Fibroblast of lung (primary cell): ENCODE measurements at regions not wholly inside any gene's neighbourhood (a gene's known extent, or its start where the extent isn't known, plus 50 kb on each side); places are given as distances from the start of the nearest gene placed in this dataset.

Source experiments
- CTCF ChIP-seq, 2 donors: IDR thresholded peaks in 1 of 2; conservative IDR thresholded peaks in 1 of 2; 1 replicate in 1 of 2; 2 replicates in 1 of 2; pipeline ENCODE4 v1.5.1; 2011 to 2012; ENCODE audit warnings: low read length in 2 of 2, control low read depth in 1 of 2, inconsistent platforms in 1 of 2, low read depth in 1 of 2, mild to moderate bottlenecking in 1 of 2
- EZH2 ChIP-seq: IDR thresholded peaks from 2 replicates; pipeline ENCODE4 v1.5.1; 2012; ENCODE audit warnings: low read length, control low read depth, mild to moderate bottlenecking; ENCODE audit errors: missing control alignments

- no peak for TF ChIP-seq EZH2
- no peak for TF ChIP-seq CTCF (conservative IDR thresholded peaks at IDR 0.05 in 1 of 2, IDR thresholded peaks at IDR 0.05 in 1 of 2; ENCODE audit: low read depth in 1 of 2, low read length in 2 of 2)
Observed at GRCh38 chr6:67393356-67393755, 1241.7 kb upstream of the ADGRB3 start.
